ENCODE measurements at regions not wholly inside any gene's neighbourhood (a gene's known extent, or its start where the extent isn't known, plus 50 kb on each side); places are given as distances from the start of the nearest gene placed in this dataset.

DNA sequence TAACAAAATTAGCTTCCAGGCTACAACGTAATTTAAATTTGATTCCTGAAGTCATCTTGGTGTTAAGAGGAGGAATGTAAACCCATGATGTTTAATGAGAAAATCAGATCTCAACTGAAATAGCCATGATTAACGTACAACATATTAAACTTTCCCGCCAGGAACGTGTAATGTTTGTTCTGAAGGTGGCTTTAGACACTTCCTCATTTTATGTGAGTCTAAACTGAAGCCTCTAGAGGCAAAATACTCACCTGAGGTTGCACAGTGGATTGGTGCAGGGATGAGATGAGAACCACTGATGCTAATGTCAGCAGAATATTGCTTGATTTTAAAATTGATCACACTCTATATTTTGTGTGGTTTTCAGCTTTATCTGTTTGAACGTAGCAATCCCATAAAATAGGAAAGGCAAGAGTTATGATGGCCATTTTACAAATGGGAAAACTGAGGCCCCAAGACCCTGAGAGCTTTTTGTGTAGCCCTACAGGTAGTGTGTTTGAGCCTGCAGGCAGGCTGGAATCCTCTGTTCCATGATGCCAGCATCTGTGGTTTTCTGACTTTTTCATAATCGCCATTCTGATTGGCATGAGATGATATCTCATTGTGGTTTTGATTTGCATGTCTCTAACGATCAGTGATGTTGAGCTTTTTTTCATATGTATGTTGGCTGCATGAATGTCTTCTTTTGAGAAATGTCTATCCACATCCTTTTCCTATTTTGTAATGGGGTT is 243.7 kb upstream of the BMPER start:
- DNase-seq: no peak

DNA sequence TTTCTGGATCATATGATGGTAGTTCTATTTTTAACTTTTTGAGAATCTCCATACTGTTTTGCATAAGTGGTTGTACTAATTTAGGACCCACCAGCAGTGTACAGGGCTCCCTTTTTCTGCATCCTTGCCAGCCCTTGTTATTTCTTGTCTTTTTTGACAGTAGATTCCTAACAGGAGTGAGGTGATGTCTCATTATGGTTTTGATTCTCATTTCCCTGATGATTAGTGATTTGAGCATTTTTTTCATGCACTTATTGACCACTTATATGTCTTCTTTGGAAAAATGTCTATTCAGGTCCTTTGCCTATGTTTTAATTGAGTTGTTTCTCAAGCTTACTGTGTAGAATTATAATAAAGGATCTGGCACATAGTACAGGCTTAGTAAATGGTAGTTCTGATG is 238.8 kb upstream of the BMPER start:
- DNase-seq: no peak

DNA sequence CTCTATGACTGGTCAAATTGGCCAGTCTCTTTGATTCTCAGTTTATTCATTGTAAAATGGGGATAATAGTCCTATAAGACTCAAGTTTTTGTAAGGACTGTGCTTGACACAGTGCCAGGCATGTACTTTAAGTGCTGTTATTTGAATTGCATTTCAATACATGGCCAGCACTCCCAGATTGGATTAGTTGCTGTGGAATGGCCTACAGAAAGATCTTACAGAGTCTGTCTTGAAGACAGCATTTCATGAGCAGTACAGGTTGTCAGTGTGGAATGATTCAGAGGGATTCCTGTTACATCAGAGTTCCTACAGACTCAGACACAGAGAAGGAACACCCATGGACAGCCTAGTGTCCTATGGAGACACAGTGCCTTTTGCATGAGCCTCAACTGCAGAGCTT is 238.1 kb upstream of the BMPER start:
- no peak for DNase-seq

DNA sequence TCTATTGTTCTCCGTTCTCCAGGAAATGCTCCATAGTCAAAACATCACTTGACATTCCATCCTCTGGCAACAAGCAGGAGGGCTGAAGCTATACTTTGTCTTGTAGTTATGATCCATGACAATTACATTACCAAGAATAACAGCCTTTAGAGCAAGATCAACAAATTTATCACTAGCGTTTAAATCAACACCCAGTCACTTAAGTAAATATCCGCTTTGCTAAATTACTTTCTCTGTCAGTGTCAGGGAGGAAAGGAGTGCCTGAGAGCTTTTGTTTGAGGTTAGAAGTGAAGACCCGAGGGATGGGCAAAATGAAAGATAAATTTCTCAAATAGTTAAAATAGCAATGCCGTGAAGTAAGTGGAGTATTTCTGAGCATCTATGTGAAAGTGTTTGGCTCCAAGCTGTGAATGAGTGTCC is 236.1 kb upstream of the BMPER start:
- DNase-seq: peak; percentile 35

DNA sequence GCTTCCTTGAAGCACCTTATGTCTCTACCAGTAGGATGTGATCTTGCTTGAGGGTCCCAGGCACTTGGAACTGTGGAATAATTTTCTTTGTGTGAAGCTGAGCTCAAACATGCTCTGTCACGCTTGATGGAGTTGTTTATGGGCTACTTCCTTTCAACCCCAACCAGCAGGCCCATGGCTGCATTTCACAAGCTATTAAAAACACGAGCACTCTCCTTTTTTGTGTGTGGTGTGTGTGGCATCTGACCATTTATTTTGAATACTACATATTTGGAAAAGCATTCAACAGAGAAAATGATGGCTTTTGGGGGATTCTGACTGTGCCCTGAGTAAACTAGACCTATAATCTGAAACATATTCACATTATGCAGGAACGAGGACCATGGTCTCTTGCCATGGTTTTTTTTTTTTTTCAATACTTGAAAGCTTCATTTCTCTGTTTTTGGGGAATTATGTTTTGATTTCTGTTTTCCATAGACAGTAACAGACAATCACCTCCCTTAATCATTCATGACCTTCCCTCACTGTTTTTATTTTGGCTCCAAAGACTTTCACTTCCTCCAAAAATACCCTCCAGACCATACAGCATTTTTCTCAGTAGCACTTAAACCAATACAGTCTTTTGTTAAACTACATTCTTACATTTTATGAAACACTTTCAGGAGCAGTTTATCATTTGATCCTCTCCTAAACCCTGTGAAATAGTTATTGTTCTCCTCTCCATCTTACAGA is 233.6 kb upstream of the BMPER start:
- DNase-seq: peak; percentile 39

DNA sequence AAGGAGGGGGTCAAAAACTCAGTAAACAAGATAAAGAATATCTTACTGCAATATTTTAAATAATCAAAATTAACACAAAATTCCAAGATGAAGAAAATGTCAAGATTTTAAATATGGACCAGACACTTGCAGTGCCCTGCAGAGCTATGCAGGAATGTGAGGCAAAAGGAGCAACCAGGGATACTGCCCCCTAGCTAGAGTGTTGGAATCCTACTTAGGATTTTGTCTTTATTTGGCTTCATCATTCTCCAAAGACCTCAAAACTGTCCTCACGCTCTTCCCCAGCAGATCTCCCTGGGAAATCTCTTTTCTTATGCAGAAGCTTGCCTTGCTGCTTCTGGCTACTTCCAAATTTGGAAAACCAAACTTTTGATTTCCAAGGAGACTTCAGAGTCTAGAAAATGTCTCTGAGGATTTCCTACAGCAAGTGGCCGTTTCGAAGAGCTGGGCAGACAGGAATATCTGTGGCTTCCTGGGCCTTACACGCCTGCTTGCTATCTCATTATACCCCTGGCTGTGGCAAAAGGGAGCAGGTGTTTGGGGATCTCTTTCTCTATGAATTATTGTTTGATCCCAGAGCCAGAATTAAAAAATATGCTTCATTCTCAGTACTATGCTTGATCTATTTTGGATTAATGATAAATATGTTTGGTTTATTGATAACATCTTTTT is 232.2 kb upstream of the BMPER start:
- no peak for DNase-seq

DNA sequence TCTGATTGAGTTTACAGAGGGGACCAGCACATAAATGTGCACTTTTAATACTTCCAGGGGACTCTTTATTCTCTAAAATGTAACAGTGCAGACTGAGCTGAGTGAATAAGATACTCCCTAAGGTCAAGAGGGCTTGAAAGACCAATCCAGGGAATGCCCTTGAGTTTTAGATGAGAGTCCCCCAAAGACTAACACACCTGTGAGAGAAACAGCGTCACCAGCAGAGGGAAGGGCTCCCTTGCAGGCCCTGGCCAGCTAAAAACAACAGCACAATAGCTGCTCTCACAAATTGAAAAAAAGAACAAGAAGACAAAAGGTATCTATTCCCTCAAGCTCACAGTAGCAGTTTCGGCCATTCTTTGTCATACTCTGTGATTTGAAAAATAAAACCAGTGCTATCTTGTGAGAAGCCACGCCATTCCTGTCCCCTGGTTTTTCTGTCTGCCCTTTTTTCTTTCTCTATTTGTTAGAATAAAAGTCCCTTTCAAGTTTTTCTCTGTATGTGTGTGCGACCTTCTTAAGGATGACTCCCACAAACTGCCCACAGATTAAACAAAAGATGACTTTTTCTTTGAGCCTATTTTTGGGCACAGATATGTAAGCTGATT is 230.4 kb upstream of the BMPER start:
- no peak for DNase-seq

DNA sequence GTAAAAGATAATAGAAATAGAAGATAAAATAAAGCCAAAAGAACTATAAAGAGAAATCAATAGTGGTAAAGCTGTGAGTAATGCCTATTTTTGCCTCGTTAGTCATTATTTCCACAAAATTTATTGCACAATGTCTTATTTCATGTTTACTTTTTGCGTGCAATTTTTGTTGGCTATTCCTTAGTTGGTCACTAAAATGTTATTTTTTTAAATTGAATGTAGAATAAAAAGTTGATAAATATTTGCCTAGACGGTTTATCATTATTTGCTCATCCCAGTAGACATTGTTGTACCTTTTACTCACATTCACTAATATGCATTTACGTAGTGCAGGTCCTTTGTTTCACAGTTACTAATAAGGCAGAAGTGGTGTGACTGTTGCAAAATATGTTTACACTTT is 227.8 kb upstream of the BMPER start:
- DNase-seq: no peak

DNA sequence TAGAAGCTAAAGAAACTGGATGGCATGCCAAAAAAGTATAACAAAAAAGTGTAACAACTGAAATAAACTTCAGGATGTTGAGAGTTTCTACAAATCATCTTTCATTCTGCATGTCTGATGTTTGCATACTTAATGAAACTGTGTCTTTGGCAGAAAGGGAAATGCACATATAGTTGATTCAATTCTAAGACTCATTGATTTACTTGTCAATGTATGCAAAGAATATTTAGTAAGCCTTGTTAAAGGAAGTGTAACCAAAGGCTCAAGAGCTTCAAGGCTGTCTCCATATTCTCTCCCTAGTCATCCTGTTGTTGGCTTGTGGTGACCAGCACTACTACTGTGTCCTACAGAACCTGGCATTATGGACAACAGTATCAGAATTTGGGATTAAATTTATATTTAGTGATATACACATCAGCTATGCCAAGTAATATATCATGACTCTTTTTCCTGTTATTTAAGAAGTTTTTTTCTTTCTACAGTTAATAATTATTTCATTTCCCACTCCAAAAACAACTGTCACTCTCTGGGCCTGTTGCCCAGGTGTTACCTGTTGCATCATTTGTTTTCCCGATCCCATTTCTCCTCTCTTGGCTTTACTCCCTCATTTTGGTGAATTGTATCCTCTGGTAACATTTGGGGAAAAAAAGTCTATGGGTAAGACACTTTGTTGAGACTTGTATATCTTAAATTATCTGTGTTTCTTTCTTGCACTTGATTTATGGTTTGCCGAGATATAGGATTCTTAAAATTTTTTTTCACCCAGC is 226.6 kb upstream of the BMPER start:
- no peak for DNase-seq

DNA sequence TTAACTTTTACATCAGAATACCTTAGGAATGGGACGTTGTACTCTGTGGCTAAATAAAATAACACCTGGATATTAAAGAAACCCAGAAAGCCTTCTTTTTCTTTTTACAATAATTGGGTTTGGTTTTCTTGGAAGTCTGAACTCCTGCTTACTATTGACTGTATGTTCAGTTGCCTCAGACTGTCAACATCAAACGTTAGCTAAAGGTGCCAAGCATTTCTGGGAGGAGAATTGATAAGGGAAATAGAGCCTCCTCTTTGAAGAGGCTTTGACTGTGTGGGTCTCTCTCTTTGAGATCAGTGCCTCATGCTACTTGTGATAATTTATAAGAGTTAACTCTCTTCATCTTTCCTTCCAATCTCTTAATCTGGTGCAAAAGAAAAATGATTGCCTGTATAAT is 224.7 kb upstream of the BMPER start:
- no peak for DNase-seq

DNA sequence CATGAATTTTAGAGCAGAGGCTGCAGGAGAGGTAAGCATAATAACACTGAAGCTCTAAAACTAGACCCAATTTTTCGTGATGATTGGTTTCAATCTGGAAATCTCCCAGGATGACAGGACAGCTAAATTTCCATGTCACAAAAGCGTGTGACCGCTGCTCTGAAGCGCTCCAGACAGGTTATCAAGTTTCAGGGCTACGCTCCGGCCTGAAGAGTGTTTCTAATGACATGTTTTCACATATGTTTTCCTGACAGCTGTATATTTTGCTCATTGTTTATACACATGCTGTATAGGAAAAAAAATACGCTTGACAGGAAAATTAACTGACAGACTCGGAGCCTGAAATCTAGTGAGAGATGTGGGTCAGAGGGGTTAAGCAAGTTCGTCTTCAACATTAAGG is 219.8 kb upstream of the BMPER start:
- no peak for DNase-seq

DNA sequence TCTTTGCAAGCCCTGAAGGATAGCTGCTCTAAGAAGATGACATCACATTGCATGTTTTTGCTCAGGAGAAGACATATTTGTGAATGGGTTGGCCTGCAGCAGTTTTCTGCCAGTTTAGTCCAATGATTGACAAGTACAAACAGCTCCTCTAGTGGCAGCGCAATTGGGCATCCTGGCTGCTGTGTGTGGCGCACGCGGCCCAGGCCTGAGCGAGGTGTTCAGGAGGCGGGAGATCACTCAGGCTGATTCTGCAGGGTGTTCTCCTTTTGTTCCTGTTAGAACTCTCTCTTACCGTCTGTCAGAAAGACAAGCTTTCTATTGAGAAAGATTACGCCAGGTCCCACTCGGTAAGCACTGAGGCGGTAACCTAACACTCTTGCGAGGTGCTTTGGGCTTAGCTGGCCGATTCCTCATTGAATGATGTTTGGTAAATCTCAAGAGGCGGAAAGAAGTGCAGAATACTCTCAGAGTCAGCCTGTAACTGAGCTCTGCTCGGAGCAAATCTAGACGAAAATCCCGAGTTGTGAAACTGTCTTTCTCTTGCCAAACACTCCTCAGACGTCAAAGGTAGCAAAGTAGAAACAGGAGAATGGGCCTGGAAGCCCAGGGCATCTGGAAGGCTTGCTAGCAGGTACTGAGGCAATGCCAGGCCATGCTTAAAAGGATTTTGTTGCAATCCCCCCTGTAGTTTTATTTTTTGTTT is 219.2 kb upstream of the BMPER start:
- no peak for DNase-seq

DNA sequence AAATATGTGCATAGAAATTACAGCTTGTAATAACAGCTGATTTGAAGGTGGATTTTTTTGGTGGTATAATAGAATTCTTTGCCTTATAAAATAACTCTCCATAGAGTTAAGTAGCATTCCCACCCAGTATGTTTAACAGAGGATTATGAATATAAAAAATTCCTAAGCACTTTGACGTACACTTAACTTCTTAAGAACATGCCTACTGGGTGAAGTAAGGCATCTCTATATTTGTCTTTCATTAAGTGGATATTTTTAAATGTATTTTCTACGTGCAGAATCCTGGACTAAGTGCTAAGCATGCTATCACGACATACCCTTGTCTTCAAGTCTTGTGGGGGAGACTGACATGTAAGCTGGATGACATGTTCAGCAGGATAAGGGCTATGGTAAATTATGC is 217.7 kb upstream of the BMPER start:
- DNase-seq: no peak

DNA sequence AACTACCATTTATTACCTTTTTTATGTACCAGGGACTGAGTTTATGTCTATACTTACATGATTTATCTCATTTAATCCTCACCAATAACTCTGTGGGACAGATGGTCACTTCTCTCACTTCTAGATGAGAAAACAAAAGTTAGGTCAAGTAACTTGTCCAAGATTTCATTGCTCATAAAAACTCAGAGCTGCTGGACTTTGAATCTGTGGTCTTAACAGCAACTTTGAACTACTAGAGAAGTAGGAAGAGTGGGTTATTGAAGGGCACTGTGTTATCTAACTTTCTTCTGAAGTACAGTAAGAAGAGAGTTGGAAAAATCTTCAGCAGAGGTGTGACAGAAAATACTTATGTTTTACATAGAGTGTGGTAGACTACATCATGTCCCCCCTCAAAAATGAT is 214.2 kb upstream of the BMPER start:
- DNase-seq: no peak

DNA sequence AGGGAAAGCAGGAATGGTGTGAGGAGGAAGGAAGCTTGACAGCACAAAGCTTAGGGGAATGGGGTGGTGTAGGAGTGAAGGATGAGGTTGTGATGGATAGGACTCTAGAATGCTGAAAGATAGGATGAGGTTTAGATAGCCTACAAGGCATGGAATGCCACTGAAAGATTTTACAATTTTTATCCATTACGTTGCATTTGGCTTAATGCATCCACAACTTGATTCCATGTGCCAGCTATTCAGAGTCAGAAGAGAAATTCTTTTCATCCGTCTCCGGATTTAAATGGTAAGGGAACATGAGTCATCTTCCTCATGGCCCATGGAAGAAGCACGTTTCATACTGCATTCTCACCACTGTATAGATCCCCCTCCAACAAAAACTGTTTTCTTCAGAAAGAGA is 212.4 kb upstream of the BMPER start:
- DNase-seq: no peak

DNA sequence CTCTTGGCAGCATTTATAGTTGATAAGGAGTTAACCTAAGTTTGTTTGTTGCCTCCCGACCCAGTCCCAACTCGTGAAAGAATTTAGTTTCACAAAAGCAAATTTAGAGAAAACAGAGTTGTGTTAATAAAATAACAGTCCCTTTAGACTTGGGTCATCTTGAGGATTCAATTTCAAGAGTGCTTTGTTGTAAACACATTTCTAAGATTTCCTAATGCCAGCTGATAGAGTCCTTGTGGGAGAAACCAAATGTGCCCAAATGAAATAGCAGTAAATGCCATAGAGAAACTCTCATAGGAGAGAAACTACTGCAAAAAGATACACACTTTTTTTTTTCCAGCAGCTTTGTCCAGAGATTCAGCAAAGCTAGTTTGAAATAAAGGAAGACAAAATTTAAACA is 211.3 kb upstream of the BMPER start:
- DNase-seq: no peak

DNA sequence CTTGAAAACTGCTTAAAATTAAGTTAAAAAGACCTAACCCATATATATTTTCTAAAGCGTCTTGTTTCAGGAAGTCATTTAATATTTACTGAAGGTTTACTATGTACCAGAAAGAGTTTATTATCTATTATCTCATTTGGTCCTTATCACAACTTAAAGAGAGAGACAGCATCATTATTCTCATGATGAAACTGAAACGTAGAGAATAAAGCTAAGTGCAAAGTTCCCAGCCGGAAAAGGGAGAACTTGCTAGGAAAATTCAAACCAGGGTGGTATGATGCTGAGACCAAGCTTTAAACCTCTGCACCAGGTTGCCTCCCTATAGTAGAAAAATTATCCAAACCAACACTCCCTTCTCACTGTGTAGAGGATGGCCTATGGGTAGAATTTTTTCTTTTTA is 207.7 kb upstream of the BMPER start:
- DNase-seq: no peak

DNA sequence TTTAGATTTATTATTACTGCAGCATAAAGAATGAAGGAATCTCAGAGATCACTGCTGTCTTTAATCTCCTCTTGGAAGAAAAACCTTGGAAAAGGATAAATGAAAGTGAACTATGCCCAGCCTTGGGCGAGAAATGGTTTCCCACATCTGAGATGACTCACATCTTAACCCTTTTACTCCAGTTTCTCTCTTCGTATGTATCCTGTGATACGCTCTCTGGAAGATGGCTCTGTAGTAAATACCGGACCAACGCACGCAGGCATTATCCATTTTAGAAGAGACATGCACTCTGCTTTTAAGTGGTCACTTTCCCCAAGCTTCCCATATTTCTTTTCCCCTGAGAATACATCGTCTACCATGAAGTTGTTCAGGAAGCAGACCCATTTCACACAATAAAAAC is 207.3 kb upstream of the BMPER start:
- no peak for DNase-seq

DNA sequence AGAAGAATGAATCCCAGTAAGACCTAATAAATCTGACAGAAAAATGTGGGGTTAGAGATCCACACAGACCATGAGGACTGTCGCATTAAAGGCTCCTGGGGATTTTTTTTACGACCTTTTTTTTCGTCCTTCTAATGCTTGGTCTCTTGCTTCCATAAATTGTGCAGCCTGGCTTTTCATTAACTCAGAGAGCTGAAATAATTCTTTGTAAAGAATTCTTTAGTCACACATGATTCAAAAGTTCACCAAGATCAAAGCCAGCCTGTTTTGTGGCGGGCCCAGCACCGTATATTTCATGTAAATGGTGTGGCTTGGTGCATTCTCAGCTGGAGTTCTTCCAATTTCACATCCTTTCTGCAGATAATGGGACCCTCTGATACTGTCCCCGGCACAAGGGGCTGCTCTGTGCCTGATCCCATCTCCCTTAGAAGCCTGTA is 206.6 kb upstream of the BMPER start:
- no peak for DNase-seq

DNA sequence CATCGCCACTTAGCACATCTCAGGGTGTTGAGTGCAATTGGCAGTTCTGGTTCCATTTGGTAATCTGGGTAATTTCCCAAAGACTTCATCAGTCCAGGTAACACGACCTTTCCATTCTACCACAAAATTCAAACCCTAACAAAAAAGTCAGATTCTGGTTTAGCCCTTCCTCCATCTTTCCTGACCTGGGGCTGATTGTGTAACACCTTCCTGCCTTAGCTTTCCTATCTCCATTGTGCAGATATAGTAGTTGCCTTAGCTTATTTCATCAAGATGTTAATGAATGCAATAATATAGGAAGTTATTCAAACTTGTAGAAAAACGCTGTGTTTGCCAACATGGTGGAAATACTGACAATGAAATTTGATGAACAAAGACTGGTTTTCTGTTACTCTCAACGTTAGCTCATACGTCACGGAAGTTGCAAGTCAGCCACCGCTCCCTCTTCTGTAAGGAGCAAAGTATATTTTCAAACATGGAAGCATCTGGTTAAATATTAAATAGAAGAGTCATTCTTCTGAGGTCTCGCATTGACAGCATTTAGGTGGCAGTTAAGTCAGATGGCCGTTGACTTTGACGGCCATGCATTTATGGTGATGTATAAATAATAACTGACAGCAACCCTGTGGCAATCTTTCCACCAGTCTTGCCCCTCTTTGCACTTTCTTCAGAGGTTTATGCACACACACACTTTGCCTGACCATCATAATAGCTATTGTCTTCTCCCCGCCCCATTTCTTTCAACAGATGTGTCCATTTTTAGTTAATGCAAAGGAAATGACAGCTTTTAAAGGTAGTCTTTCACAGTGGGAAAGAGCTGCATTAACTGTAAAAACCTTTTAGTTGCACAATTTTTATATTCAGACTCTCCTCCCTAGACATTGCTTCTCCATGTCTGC is 205.1 kb upstream of the BMPER start:
- no peak for DNase-seq
